ENCODE measurements at regions not wholly inside any gene's neighbourhood (a gene's known extent, or its start where the extent isn't known, plus 50 kb on each side); places are given as distances from the start of the nearest gene placed in this dataset.

- ATAC-seq (replicated peaks; ENCODE audit: extremely low read depth, poor library complexity, severe bottlenecking), result no peak
- no peak overlapping the region for H3K4me3 Mint-ChIP-seq
- no peaks in the 10 kb centered on the region for H3K36me3 Mint-ChIP-seq (ENCODE audit: insufficient read depth)
- H3K4me1 Mint-ChIP-seq, result no peaks in the 10 kb centered on the region
- no peak for DNase-seq (ENCODE audit: low spot score in 2 of 2)
- H3K27me3 Mint-ChIP-seq, result no peaks in the 10 kb centered on the region
- no peak overlapping the region for H3K27ac Mint-ChIP-seq (ENCODE audit: low read depth)
- H3K9me3 Mint-ChIP-seq, result no peaks in the 10 kb centered on the region
Observed at GRCh38 chr3:105154692-105155091, 212.0 kb upstream of the ALCAM start.

GRCh38 chr3:105157067-105157765 lies 209.5 kb upstream of the ALCAM start:
- Mint-ChIP-seq H3K36me3 (ENCODE audit: insufficient read depth) (no peaks in the 10 kb centered on the region), H3K27me3 (no peaks in the 10 kb centered on the region), H3K27ac (ENCODE audit: low read depth) (no peak overlapping the region), H3K4me1 (no peaks in the 10 kb centered on the region), H3K9me3 (no peaks in the 10 kb centered on the region), H3K4me3 (no peak overlapping the region)
- DNase-seq (ENCODE audit: low spot score in 2 of 2) (no peak), ATAC-seq (replicated peaks; ENCODE audit: extremely low read depth, poor library complexity, severe bottlenecking) (no peak)

- ATAC-seq (replicated peaks; ENCODE audit: extremely low read depth, poor library complexity, severe bottlenecking), result no peak
- Mint-ChIP-seq H3K27ac (ENCODE audit: low read depth) (no peak overlapping the region), H3K9me3 (no peaks in the 10 kb centered on the region)
Observed at GRCh38 chr3:105157766-105158085, 209.0 kb upstream of the ALCAM start.

DNA sequence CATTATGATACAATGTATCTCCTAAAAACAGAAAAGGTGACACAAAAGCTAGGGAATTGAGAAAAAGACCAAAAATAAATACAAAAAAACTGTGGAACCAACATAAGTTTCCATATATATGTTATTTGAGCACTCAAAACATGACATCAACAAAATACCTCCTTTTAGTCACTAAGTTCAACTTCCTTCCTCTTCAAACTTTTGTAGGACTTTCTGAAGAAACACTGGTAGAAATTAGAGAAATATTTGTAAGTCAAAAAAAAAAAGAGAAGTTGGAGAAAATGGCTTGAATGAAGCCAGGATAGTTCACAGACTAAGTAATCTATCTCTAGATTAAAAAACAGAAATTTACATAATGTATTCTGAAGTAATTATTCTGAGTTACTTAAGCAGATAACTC lies 208.4 kb upstream of the ALCAM start:
- no peaks in the 10 kb centered on the region for H3K9me3 Mint-ChIP-seq
- H3K4me1 Mint-ChIP-seq, result no peaks in the 10 kb centered on the region
- no peaks in the 10 kb centered on the region for H3K27me3 Mint-ChIP-seq
- no peak overlapping the region for H3K4me3 Mint-ChIP-seq
- H3K36me3 Mint-ChIP-seq (ENCODE audit: insufficient read depth), result no peaks in the 10 kb centered on the region
- H3K27ac Mint-ChIP-seq (ENCODE audit: low read depth), result no peak overlapping the region
- ATAC-seq (replicated peaks; ENCODE audit: extremely low read depth, poor library complexity, severe bottlenecking) (no peak), DNase-seq (ENCODE audit: low spot score in 2 of 2) (no peak)

More at GRCh38 chr3:105157766-105158085, 209.0 kb upstream of the ALCAM start:
- Mint-ChIP-seq H3K27me3 (no peaks in the 10 kb centered on the region), H3K36me3 (ENCODE audit: insufficient read depth) (no peaks in the 10 kb centered on the region), H3K4me1 (no peaks in the 10 kb centered on the region), H3K4me3 (no peak overlapping the region)
- DNase-seq (ENCODE audit: low spot score in 2 of 2), result no peak

DNA sequence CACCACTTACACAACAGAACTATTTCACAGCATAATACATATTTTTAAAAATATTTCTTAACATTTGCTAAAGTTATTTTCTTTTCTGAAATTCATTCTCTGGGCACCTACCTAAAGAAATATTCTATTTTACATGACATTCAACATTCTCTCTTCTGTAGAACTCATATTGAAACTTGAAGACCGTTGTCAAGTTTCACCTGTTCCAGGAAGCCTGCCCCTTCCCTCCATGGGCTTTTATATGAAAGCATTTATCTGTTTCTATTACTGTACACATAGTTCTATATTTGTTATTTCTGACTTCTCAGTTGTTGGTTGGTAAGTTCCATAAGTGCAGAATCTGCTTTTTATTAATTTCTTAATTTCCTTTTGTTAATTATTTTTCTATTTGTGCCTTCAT lies 204.3 kb upstream of the ALCAM start:
- Mint-ChIP-seq H3K36me3 (ENCODE audit: insufficient read depth) (no peaks in the 10 kb centered on the region), H3K27ac (ENCODE audit: low read depth) (no peak overlapping the region), H3K9me3 (no peaks in the 10 kb centered on the region), H3K27me3 (no peaks in the 10 kb centered on the region), H3K4me3 (no peak overlapping the region), H3K4me1 (no peaks in the 10 kb centered on the region)
- DNase-seq (ENCODE audit: low spot score in 2 of 2), result no peak
- ATAC-seq (replicated peaks; ENCODE audit: extremely low read depth, poor library complexity, severe bottlenecking), result no peak

- no peaks in the 10 kb centered on the region for H3K4me1 Mint-ChIP-seq
- ATAC-seq (replicated peaks; ENCODE audit: extremely low read depth, poor library complexity, severe bottlenecking) (no peak), DNase-seq (ENCODE audit: low spot score in 2 of 2) (no peak)
- no peaks in the 10 kb centered on the region for H3K27me3 Mint-ChIP-seq
- no peak overlapping the region for H3K27ac Mint-ChIP-seq (ENCODE audit: low read depth)
- no peaks in the 10 kb centered on the region for H3K9me3 Mint-ChIP-seq
- no peak overlapping the region for H3K4me3 Mint-ChIP-seq
- no peaks in the 10 kb centered on the region for H3K36me3 Mint-ChIP-seq (ENCODE audit: insufficient read depth)
Observed at GRCh38 chr3:105166893-105167292, 199.8 kb upstream of the ALCAM start.

DNA sequence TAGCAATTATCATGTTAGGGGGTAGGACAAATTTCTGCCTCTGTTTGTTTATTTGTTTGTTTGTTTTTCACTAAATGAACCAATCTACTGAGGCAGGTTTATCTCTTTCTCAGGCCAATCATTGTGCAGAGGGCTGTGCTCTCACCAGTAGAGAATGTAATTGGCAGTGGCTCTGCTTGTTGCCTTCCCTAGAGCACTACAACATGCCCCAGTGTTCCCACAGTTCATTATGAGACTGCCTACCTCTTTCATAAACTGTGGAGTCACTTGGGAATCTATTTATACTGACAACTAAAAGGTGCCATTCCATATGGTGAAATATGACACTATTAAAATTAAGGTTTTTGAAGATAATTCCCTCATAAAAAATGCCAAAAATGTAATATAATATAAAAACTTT lies 196.3 kb upstream of the ALCAM start:
- H3K4me1 Mint-ChIP-seq, result no peaks in the 10 kb centered on the region
- no peaks in the 10 kb centered on the region for H3K36me3 Mint-ChIP-seq (ENCODE audit: insufficient read depth)
- no peak for DNase-seq (ENCODE audit: low spot score in 2 of 2)

DNA sequence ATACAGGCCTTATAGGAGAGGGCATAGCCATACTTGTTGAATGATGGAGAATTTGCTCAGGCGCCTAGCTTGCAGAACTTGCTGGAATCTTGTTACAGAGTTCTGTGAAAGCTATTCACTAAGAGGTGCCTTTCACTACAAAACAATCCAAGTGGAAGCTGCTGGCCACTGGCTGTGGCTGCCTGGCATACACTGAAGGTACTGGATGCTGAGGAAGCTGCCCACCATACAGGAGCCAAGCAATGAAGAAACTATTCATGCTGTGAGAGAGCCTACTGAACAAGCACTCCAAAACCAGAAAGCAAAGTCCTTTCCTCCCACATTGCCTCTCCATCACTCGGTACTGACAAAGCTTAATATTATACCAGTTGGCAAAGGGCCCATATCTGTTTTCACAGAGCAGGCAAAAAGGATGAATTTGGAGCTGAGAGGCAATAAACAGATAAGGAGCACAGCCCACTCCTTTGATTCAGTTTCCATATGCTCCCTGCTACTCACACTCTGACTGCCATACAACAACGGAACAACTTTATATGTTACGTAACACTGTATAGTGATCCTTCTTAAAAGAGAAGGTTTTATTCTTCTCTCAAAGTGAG lies 192.6 kb upstream of the ALCAM start:
- Mint-ChIP-seq H3K9me3 (no peaks in the 10 kb centered on the region), H3K36me3 (ENCODE audit: insufficient read depth) (no peaks in the 10 kb centered on the region), H3K27ac (ENCODE audit: low read depth) (no peak overlapping the region), H3K4me1 (no peaks in the 10 kb centered on the region), H3K27me3 (peaks cover 8% of the 10 kb centered on the region), H3K4me3 (no peak overlapping the region)
- ATAC-seq (replicated peaks; ENCODE audit: extremely low read depth, poor library complexity, severe bottlenecking) (no peak), DNase-seq (ENCODE audit: low spot score in 2 of 2) (no peak)

More for the DNA sequence above, 196.3 kb upstream of the ALCAM start:
- H3K27ac Mint-ChIP-seq (ENCODE audit: low read depth), result no peak overlapping the region
- no peak for ATAC-seq (replicated peaks; ENCODE audit: extremely low read depth, poor library complexity, severe bottlenecking)
- H3K27me3 Mint-ChIP-seq, result no peaks in the 10 kb centered on the region
- H3K9me3 Mint-ChIP-seq, result no peaks in the 10 kb centered on the region
- H3K4me3 Mint-ChIP-seq, result no peak overlapping the region

DNA sequence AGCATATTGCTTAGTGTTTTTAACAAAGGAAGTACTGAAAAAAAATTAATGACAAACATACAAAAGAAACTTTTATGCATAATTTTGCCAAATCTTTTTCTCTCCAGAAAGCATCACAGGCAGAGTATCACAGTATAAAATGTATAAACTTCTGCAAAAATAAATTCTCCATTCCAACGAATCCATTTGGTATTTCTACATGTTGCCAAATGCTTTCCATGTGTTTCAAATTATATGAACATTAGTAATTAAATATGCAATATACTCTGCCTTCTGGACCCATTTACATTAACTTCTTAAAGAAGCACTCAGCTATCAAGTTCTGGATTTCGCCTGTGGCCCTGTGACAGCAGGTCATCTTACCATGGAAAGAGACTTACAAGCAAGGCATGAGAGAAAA lies 189.1 kb upstream of the ALCAM start:
- DNase-seq (ENCODE audit: low spot score in 2 of 2) (no peak), ATAC-seq (replicated peaks; ENCODE audit: extremely low read depth, poor library complexity, severe bottlenecking) (no peak)
- peaks cover 8% of the 10 kb centered on the region for H3K27me3 Mint-ChIP-seq
- no peak overlapping the region for H3K27ac Mint-ChIP-seq (ENCODE audit: low read depth)
- no peaks in the 10 kb centered on the region for H3K36me3 Mint-ChIP-seq (ENCODE audit: insufficient read depth)
- H3K4me3 Mint-ChIP-seq, result no peak overlapping the region
- H3K4me1 Mint-ChIP-seq, result no peaks in the 10 kb centered on the region
- H3K9me3 Mint-ChIP-seq, result no peaks in the 10 kb centered on the region

- Mint-ChIP-seq H3K4me3 (no peak overlapping the region), H3K27ac (ENCODE audit: low read depth) (no peak overlapping the region), H3K9me3 (no peaks in the 10 kb centered on the region), H3K27me3 (no peaks in the 10 kb centered on the region), H3K4me1 (no peaks in the 10 kb centered on the region), H3K36me3 (ENCODE audit: insufficient read depth) (no peaks in the 10 kb centered on the region)
- no peak for DNase-seq (ENCODE audit: low spot score in 2 of 2)
- ATAC-seq (replicated peaks; ENCODE audit: extremely low read depth, poor library complexity, severe bottlenecking), result no peak
Observed at GRCh38 chr3:105187344-105187743, 179.4 kb upstream of the ALCAM start.

DNA sequence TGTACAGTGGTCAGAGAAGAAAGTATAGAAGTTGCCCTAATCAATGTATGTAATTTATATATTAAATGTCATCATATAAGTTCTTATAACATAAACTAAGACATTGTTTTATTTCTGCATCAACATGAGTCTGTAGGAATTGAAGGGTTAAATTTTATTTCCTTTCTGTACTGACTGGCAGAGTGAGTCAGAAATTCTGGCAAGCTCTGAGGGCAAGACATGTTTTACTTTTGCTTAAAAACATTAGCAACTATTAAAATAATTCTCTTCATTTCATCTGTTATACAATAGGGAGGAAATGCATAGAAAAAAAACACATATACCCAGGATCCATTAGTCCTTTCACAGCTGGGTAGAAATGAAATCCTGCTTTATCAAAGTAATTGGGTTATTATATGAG lies 171.4 kb upstream of the ALCAM start:
- ATAC-seq (replicated peaks; ENCODE audit: extremely low read depth, poor library complexity, severe bottlenecking) (no peak), DNase-seq (ENCODE audit: low spot score in 2 of 2) (no peak)
- no peak overlapping the region for H3K27ac Mint-ChIP-seq (ENCODE audit: low read depth)
- peaks cover 5% of the 10 kb centered on the region for H3K9me3 Mint-ChIP-seq
- H3K4me3 Mint-ChIP-seq, result no peak overlapping the region
- no peaks in the 10 kb centered on the region for H3K36me3 Mint-ChIP-seq (ENCODE audit: insufficient read depth)
- H3K4me1 Mint-ChIP-seq, result no peaks in the 10 kb centered on the region
- no peaks in the 10 kb centered on the region for H3K27me3 Mint-ChIP-seq

GRCh38 chr3:105197863-105198262 lies 168.8 kb upstream of the ALCAM start:
- no peaks in the 10 kb centered on the region for H3K4me1 Mint-ChIP-seq
- H3K4me3 Mint-ChIP-seq, result no peak overlapping the region
- H3K27ac Mint-ChIP-seq (ENCODE audit: low read depth), result no peak overlapping the region
- H3K36me3 Mint-ChIP-seq (ENCODE audit: insufficient read depth), result no peaks in the 10 kb centered on the region
- DNase-seq (ENCODE audit: low spot score in 2 of 2), result no peak
- no peak for ATAC-seq (replicated peaks; ENCODE audit: extremely low read depth, poor library complexity, severe bottlenecking)
- peaks cover 1% of the 10 kb centered on the region for H3K9me3 Mint-ChIP-seq
- H3K27me3 Mint-ChIP-seq, result no peaks in the 10 kb centered on the region

- Mint-ChIP-seq H3K27me3 (no peaks in the 10 kb centered on the region), H3K36me3 (ENCODE audit: insufficient read depth) (no peaks in the 10 kb centered on the region), H3K9me3 (no peaks in the 10 kb centered on the region), H3K4me1 (no peaks in the 10 kb centered on the region), H3K27ac (ENCODE audit: low read depth) (no peak overlapping the region), H3K4me3 (no peak overlapping the region)
- ATAC-seq (replicated peaks; ENCODE audit: extremely low read depth, poor library complexity, severe bottlenecking) (no peak), DNase-seq (ENCODE audit: low spot score in 2 of 2) (no peak)
Observed at GRCh38 chr3:105199217-105199616, 167.5 kb upstream of the ALCAM start.
